Mucosa of stomach (tissue), 1 donor: ENCODE measurements at regions not wholly inside any gene's neighbourhood (a gene's known extent, or its start where the extent isn't known, plus 50 kb on each side); places are given as distances from the start of the nearest gene placed in this dataset.
"Not testable (repeated sequence)": the region's sequence is repeated elsewhere in the genome, so short reads cannot be mapped to it uniquely, and the experiment has no call there.

ENCODE experiments used
- H3K27me3 ChIP-seq: one replicate; pipeline ENCODE4 v1.7.0; 2013; ENCODE audit warnings: mild to moderate bottlenecking, low read length; ENCODE audit not compliant: control insufficient read depth, insufficient read depth
- H3K36me3 ChIP-seq: one replicate; pipeline ENCODE4 v1.7.0; 2013; ENCODE audit warnings: low read length; ENCODE audit not compliant: control insufficient read depth, insufficient read depth
- H3K4me1 ChIP-seq: one replicate; pipeline ENCODE4 v1.7.0; 2013; ENCODE audit warnings: mild to moderate bottlenecking, low read length; ENCODE audit not compliant: control insufficient read depth, insufficient read depth
- H3K4me3 ChIP-seq: one replicate; pipeline ENCODE4 v1.7.0; 2013; ENCODE audit warnings: low read length
- H3K9ac ChIP-seq: one replicate; pipeline ENCODE4 v1.7.0; 2013; ENCODE audit warnings: mild to moderate bottlenecking, low read length, moderate library complexity
- H3K9me3 ChIP-seq: one replicate; pipeline ENCODE4 v1.7.0; 2013; ENCODE audit warnings: mild to moderate bottlenecking, low read length, moderate library complexity; ENCODE audit not compliant: control insufficient read depth
- donor health status: Pancreatic carcinoma.

DNA sequence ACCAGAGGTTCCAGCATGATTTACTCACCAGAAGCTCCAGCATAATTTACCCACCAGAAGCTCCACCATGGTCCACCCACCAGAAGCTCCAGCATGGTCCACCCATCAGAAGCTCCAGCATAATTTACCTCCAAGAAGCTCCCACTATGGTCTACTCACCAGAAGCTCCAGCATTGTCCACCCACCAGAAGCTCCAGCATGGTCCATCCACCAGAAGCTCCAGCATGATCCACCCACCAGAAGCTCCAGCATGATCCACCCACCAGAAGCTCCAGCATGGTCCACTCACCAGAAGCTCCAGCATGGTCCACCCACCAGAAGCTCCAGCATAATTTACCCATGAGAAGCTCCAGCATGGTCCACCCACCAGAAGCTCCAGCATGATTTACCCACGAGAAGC lies 4490.7 kb upstream of the OR11H1 start:
- not testable (repeated sequence) for H3K27me3 ChIP-seq, H3K4me1 ChIP-seq, H3K9ac ChIP-seq, H3K36me3 ChIP-seq, H3K4me3 ChIP-seq
- peaks cover 23% of the 10 kb centered on the region for H3K9me3 ChIP-seq

DNA sequence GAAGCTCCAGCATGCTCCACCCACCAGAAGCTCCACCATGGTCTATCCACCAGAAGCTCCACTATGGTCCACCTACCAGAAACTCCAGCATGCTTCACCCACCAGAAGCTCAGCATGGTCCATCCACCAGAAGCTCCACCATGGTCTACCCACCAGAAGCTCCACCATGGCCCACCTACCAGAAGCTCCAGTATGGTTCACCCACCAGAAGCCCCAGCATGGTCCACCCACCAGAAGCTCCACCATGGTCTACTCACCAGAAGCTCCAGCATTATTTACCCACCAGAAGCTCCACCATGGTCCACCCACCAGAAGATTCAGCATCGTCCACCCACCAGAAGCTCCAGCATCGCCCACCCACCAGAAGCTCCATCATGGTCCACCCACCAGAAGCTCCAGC lies 4490.2 kb upstream of the OR11H1 start:
- not testable (repeated sequence) for H3K4me1 ChIP-seq, H3K27me3 ChIP-seq, H3K9ac ChIP-seq, H3K4me3 ChIP-seq, H3K36me3 ChIP-seq
- H3K9me3 ChIP-seq = peaks cover 22% of the 10 kb centered on the region

DNA sequence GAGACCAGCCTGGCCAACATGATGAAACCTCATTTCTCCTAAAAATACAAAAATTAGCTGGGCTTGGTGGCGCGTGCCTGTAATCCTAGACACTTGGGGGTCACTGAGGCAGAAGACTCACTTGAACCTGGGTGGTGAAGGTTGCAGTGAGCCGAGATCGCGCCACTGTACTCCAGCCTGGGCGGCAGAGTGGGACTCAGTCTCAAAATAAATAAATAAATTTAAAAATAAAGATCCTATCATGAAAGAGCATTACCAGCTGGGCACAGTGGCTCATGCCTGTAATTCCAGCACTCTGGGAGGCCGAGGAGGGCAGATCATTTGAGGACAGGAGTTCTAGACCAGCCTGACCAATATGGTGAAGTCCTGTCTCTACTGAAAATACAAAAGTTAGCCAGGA lies 4489.2 kb upstream of the OR11H1 start:
- H3K4me1 ChIP-seq, H3K4me3 ChIP-seq, H3K36me3 ChIP-seq, H3K9ac ChIP-seq, H3K27me3 ChIP-seq: not testable (repeated sequence)
- H3K9me3 ChIP-seq = peaks cover 17% of the 10 kb centered on the region

DNA sequence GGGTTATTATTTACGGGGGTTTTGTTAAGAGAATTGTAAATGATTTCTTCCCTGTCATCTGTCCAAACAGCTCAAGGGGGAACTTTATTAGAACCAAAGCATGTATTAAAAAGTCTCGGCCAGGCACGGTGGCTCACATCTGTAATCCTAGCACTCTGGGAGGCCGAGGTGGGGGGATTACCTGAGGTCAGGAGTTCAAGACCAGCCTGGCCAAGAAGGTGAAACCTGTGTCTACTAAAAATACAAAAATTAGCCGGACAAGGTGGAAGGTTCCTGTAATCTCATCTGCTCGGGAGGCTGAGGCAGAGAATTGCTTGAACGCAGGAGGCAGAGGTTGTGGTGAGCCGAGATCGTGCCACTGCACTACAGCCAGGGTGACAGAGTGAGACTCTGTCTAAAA lies 4486.6 kb upstream of the OR11H1 start:
- not testable (repeated sequence) for H3K4me1 ChIP-seq, H3K9me3 ChIP-seq, H3K9ac ChIP-seq, H3K27me3 ChIP-seq, H3K4me3 ChIP-seq, H3K36me3 ChIP-seq

DNA sequence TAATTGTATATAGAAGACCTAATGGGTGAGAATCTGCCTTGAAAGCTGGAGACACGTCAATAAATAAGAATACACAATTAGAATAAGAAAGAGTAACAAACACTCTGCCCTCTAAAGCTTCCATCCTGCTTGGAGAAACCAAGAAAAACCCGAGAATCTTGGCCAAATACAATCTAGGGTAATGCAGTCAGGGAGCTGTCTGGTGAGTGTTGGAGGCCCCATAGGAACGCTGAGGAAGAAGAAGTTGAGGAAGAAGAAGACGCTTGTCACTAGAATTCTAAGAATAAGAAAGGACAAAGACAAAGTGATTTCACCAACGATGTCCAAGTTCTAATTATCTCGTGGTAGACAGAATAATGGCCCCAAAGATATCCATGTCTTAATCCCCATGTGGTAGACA lies 4485.9 kb upstream of the OR11H1 start:
- no peak overlapping the region for H3K4me3 ChIP-seq
- H3K4me1 ChIP-seq = no peaks in the 10 kb centered on the region
- no peak overlapping the region for H3K9ac ChIP-seq
- no peaks in the 10 kb centered on the region for H3K36me3 ChIP-seq
- no peaks in the 10 kb centered on the region for H3K27me3 ChIP-seq
- peaks cover 8% of the 10 kb centered on the region for H3K9me3 ChIP-seq

DNA sequence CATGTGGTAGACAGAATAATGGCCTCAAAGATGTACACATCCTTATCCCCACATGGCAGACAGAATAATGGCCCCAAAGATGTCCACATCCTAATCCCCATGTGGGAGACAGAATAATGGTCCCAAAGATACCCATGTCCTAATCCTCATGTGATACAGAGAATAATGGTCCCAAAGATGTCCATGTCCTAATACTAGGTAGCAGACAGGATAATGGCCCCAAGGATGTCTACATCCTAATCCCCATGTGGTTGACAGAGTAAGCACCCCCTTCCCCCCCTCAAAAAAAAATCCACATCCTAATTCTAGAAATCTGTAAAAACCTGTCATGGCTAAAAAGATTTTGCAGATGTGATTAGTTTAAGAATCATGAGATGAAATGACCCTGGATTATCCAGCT lies 4484.7 kb upstream of the OR11H1 start:
- H3K27me3 ChIP-seq, H3K9me3 ChIP-seq, H3K4me1 ChIP-seq, H3K36me3 ChIP-seq, H3K4me3 ChIP-seq, H3K9ac ChIP-seq: not testable (repeated sequence)

DNA sequence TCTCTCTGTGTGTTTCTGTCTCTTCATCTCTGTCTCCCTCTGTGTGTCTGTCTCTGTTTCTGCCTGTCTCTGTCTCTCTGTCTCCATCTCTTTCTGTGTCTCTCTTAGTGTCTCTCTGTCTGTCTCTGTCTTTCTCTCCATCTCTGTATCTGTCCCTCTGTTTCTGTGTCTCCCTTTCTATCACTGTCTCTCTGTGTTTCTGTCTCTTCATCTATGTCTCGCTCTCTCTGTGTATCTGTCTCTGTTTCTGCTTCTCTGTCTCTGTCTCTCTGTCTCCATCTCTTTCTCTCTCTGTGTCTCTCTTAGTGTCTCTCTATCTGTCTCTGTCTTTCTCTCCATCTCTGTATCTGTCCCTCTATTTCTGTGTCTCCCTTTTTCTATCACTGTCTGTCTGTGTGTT lies 4479.1 kb upstream of the OR11H1 start:
- H3K4me1 ChIP-seq, H3K9ac ChIP-seq, H3K4me3 ChIP-seq, H3K27me3 ChIP-seq, H3K9me3 ChIP-seq, H3K36me3 ChIP-seq: not testable (repeated sequence)

DNA sequence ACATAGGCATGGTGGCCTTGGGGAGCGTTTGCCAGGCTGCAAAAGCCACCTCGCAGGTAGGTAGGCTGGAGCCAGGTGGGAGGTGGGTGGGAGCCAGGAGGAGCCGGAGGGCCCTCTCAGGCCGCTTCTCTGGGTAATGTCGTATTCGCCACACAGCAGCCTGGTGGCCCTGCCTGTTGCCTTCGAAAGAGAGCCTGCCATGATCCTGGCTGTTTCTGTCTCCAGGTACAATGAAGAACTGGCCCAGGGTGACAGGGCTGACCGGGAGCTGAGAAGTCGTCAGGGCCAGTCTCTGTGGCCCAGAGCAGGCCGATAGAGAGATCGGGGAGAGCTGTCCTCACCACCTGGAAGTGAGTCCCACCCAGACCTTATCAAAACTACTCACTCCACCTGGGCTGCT lies 4477.8 kb upstream of the OR11H1 start:
- H3K36me3 ChIP-seq, H3K9ac ChIP-seq, H3K4me1 ChIP-seq, H3K4me3 ChIP-seq, H3K9me3 ChIP-seq, H3K27me3 ChIP-seq: not testable (repeated sequence)

DNA sequence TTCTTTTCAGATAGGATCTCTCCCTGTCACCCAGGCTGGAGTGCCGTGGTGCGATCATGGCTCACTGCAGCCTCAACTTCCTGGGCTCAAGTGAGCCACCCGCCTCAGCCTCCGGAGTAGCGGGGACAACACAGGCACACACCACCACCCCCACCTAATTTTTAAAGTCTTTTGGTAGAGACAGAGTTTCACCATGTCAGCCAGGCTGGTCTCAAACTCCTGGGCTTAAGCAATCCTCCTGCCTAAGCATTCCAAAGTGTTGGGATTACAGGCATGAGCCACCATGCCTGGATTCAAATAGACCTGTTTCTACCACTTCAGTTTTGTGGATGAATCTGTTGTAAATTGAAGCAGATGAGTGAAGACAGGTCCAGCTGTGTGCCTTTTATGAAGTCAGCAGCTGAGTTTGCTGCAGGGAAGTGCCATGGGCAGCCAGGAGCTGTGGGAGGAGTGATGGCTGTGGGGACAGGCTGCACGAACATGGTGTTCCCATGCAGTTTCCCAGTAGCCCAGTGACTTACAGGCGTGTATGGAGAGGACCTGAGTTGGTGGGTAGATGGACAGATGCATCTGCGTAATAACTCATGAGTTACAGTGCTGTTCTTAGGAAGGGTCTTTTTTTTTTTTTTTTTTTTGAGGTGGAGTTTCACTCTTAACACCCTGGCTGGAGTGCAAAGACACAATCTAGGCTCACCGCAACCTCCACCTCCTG lies 4476.4 kb upstream of the OR11H1 start:
- not testable (repeated sequence) for H3K9ac ChIP-seq, H3K27me3 ChIP-seq, H3K4me3 ChIP-seq, H3K9me3 ChIP-seq, H3K36me3 ChIP-seq, H3K4me1 ChIP-seq

DNA sequence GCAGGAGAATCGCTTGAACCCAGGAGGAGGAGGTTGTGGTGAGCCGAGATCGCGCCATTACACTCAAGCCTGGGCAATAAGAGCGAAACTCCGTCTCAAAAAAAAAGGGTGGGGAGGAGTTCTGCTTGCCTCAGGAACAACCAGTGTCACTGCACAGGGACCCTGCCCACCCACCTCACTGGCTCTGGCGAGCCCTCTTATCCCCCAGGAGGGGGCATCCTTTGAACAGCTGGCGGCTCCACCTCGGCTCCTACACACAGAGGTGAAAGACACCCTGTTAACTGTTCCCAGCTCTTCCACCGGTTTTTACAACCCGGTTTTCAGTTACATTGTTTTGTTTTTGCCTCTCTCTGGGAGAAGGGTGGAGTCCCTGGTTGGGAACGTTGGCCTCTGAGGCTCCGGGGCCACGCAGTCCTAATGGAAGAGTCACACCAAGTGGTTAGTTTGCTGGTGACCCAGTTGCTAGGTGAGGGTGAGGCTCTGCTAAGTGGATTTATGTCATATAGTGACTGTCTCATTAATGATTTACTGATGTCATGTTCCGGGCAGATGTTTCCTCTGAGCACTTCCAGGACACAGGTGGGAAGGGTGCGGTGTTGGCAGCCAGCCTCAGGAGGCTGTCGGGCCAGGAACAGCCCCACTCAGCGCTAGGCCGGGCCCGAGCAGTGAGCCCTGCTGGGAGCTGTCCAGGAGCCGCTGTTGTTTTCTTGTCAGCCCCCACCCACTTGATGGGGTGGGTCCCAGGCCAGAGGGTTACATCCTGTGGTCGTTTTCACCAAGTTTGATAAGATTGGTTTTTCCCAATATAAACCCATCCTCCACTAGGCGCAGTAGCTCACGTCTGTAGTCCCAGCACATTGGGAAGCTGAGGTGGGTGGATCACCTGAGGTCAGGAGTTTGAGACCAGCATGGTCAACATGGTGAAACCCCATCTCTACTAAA lies 4474.3 kb upstream of the OR11H1 start:
- H3K4me1 ChIP-seq, H3K9ac ChIP-seq, H3K9me3 ChIP-seq, H3K4me3 ChIP-seq, H3K36me3 ChIP-seq, H3K27me3 ChIP-seq: not testable (repeated sequence)

DNA sequence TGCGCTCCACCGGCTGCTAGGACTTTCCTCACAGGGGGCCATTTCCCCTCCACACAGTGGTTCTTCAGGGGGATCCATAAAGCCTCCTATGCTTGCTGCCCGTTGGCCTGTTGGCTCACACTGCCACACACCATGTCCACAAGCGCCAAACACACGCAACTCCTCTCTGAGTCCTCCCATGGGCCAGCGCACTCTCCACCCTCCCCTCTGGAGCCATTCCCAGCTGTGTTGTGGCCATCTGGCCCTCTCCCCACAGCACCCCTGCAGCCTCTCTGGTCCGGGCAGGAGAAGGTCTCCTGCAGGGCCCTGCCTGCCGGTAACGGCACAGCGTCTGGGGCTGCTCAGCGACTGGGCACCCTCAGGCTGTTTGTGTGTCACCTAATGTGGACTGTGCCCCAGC lies 4473.3 kb upstream of the OR11H1 start:
- not testable (repeated sequence) for H3K4me1 ChIP-seq, H3K36me3 ChIP-seq, H3K9ac ChIP-seq, H3K4me3 ChIP-seq, H3K27me3 ChIP-seq, H3K9me3 ChIP-seq

DNA sequence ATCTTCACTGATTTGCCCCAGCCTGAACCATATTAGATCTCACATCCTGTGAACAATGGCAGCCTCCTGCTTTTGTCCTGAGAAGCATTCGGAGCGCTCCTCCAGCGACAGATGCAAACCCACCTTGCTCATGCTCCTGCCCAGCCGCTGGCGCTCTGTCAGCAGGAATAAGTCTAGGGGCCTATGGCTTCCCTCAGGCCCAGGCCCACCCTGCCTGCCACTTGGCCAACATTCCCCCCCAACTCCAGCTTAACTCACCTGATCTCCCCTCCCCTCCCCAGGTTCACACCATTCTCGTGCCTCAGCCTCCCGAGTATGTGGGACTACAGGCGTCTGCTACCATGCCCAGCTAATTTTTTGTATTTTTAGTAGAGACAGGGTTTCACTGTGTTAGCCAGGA lies 4472.8 kb upstream of the OR11H1 start:
- H3K4me1 ChIP-seq, H3K9me3 ChIP-seq, H3K9ac ChIP-seq, H3K36me3 ChIP-seq, H3K4me3 ChIP-seq, H3K27me3 ChIP-seq: not testable (repeated sequence)
